K562 (cell line): ENCODE measurements at regions not wholly inside any gene's neighbourhood (a gene's known extent, or its start where the extent isn't known, plus 50 kb on each side); places are given as distances from the start of the nearest gene placed in this dataset.

Experiments used
- ATAC-seq: fragments of 200-7000 bp; cut with Tn5 transposase; 3 replicates; pipeline ENCODE4 v1.9.1; 2020; ENCODE audit warnings: moderate library complexity
- BruUV-seq: library from RNA; stranded (reverse); fragments of 400-500 nt; replicated peaks from 2 replicates; lab custom pipeline; 2021; lab: Mats Ljungman, UMichigan
- CTCF ChIA-PET: fragments of 300-600 bp; formaldehyde crosslinking; extraction: SDS; loops from one replicate; lab custom pipeline; 2021; ENCODE audit warnings: low intra/inter-chr PET ratio; lab: Yijun Ruan, JAX
- POLR2A ChIA-PET: fragments of 300-600, 350-650 bp; sonication (Branson Sonifier 250); formaldehyde crosslinking; extraction: SDS; loops from one replicate; lab custom pipeline; 2021; ENCODE audit warnings: antibody characterized with exemption, inconsistent platforms; lab: Yijun Ruan, JAX
- DNase-seq, 4 experiments: peaks; one replicate each; pipeline versions ENCODE4 v3.0.0 to v3.0.0-alpha.2; 2011 to 2018; ENCODE audit warnings: low spot score in 3 of 4, mixed read lengths in 3 of 4; ENCODE audit errors: extremely low read depth in 1 of 4
- FAIRE-seq: peaks from 2 replicates; lab custom pipeline; 2011; peaks lifted over from hg19 to GRCh38; lab: Jason Lieb, UNC
- H2AFZ ChIP-seq: 2 replicates; pipeline ENCODE4 v1.6.0; 2011; ENCODE audit warnings: low read depth, low read length, control low read depth, inconsistent platforms
- H3K27ac ChIP-seq: fragments of 200-600 bp; 3 replicates; pipeline ENCODE4 v1.8.0; 2011; ENCODE audit warnings: low read depth, mild to moderate bottlenecking, control low read depth, inconsistent platforms, low read length, moderate library complexity, mixed read lengths; ENCODE audit errors: extremely low read depth
- H3K27me3 ChIP-seq, 2 experiments: fragments of 300-600 bp in 1 of 2; 2 replicates in 1 of 2; 3 replicates in 1 of 2; pipeline versions ENCODE4 v1.6.0 to v1.8.0; 2011; ENCODE audit warnings: inconsistent platforms in 2 of 2, low read length in 2 of 2, mild to moderate bottlenecking in 1 of 2, mixed read lengths in 1 of 2, moderate library complexity in 1 of 2; ENCODE audit not compliant: control insufficient read depth in 2 of 2, insufficient read depth in 2 of 2
- H3K36me3 ChIP-seq: fragments of 300-600 bp; 3 replicates; pipeline ENCODE4 v1.8.0; 2011; ENCODE audit warnings: mild to moderate bottlenecking, low read length, inconsistent platforms; ENCODE audit not compliant: control insufficient read depth, insufficient read depth
- H3K4me1 ChIP-seq, 2 experiments: fragments of 200-600 bp in 1 of 2; replicated peaks in 1 of 2; 2 replicates in 1 of 2; 3 replicates in 1 of 2; pipeline versions ENCODE4 v1.5.1 to v1.8.0; 2011; ENCODE audit warnings: inconsistent platforms in 2 of 2, low read length in 2 of 2, mild to moderate bottlenecking in 1 of 2, mixed read lengths in 1 of 2, moderate library complexity in 1 of 2; ENCODE audit not compliant: control insufficient read depth in 2 of 2, insufficient read depth in 2 of 2
- H3K4me2 ChIP-seq: 2 replicates; pipeline ENCODE4 v1.6.1; 2011; ENCODE audit warnings: low read length, control low read depth, inconsistent platforms, mixed read lengths; ENCODE audit not compliant: insufficient read depth
- H3K4me3 ChIP-seq: fragments of 200-600 bp; sonication (generic), shearing (Covaris generic); 2 replicates; pipeline ENCODE4 v1.5.1; 2016; ENCODE audit warnings: control low read depth, inconsistent platforms
- H3K79me2 ChIP-seq: fragments of 200-600 bp; 3 replicates; pipeline ENCODE4 v1.8.0; 2011; ENCODE audit warnings: low read length, inconsistent platforms; ENCODE audit not compliant: control insufficient read depth, insufficient read depth
- H3K9ac ChIP-seq, 2 experiments: 2 replicates each; pipeline versions ENCODE4 v1.6.0 to v1.6.1; 2011; ENCODE audit warnings: low read depth in 2 of 2, low read length in 2 of 2, control low read depth in 1 of 2, inconsistent platforms in 1 of 2, mild to moderate bottlenecking in 1 of 2, mixed read lengths in 1 of 2; ENCODE audit not compliant: insufficient read depth in 1 of 2
- H3K9me1 ChIP-seq: one replicate; pipeline ENCODE4 v1.6.0; 2011; ENCODE audit warnings: inconsistent platforms, mild to moderate bottlenecking, low read length, moderate library complexity; ENCODE audit not compliant: control insufficient read depth, insufficient read depth
- H3K9me3 ChIP-seq: replicated peaks from 2 replicates; pipeline ENCODE4 v1.5.1; 2011; ENCODE audit warnings: low read depth, low read length, inconsistent platforms; ENCODE audit not compliant: control insufficient read depth, insufficient read depth
- H4K20me1 ChIP-seq: replicated peaks from 2 replicates; pipeline ENCODE4 v1.6.1; 2011; ENCODE audit warnings: low read length, inconsistent platforms, mixed read lengths; ENCODE audit not compliant: control insufficient read depth, insufficient read depth
- JUND ChIP-seq, 2 experiments: IDR thresholded peaks; 2 replicates in 1 of 2; 3 replicates in 1 of 2; pipeline ENCODE4 v1.6.1; 2011; ENCODE audit warnings: borderline replicate concordance in 2 of 2, low read depth in 2 of 2, low read length in 2 of 2, improper control_type of control experiment in 1 of 2, missing biosample characterization in 1 of 2, missing genetic modification characterization in 1 of 2, missing genetic modification reagents in 1 of 2
- PTRF ChIP-seq: fragments of 450-650 bp; IDR thresholded peaks from 2 replicates; pipeline ENCODE4 v1.6.1; 2016; ENCODE audit warnings: mild to moderate bottlenecking, missing genetic modification characterization, missing compliant biosample characterization
- SMC3 ChIP-seq: conservative IDR thresholded peaks from 2 replicates; pipeline ENCODE4 v1.6.1; 2011; ENCODE audit warnings: low read depth, low read length, improper control_type of control experiment; ENCODE audit not compliant: insufficient read depth
- WGBS: fragments of 100-300 bp; shearing (Covaris generic); methylation state at CpG from one replicate; pipeline ENCODE4 v1.1.6; 2016; ENCODE audit warnings: low coverage, mixed read lengths; ENCODE audit not compliant: insufficient coverage; ENCODE audit errors: missing lambda C conversion rate; 5-methylcytosine and 5-hydroxymethylcytosine counted together
- in situ Hi-C: fragments of 300-500 bp; cut with MboI; formaldehyde crosslinking; loops from 4 replicates; pipeline ENCODE4 v1.15.0; 2018; ENCODE audit warnings: inconsistent platforms, mixed read lengths
- intact Hi-C: fragments of 100-400 bp; cut with micrococcal nuclease; formaldehyde crosslinking; loops from 2 replicates; pipeline ENCODE4 v1.14.2; 2022
- TF ChIP-seq, protein P1 (sequence below): fragments of 450-650 bp; IDR thresholded peaks from 2 replicates; pipeline ENCODE4 v1.6.1; 2017; ENCODE audit warnings: mild to moderate bottlenecking, moderate library complexity

DNA sequence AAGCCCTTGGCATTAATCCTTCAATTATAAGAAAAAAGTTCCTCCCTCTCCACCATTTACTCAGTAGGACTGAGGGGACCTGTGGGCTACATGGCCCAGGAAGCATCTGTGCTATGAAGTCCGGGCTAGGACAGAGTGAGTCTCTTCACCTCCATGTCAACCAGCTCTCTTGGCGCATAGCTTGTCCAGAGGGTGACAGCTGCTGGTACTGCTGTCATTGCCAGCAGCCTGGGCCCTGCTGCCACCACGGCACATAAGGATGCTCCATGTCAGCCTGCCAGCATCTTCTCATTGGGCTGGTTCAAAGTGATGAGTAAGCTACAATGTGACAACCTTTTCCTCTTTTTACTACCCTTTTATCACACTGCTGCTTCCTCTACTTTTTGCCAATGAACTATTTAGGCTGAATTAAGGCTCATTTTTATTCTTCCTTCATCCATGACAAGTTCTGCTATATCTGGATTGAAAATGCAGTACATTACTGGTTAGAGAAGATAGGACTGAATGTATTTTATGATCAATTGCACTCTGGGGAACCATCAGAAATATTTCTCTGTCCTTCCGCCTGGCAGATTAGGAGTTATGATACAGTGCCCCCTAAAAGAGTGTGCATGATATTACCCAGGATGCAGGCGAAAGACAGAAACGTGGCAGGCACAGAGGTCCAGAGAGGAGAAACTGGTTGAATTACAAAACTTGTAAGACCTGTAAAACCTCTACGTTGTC lies 258.9 kb upstream of the TNP1 start:
- intact Hi-C loops (no loop called here), in situ Hi-C loops (no loop called here)
- ATAC-seq = no peak
- no peak for FAIRE-seq
- Histone ChIP-seq H3K79me2 (no peaks in the 10 kb centered on the region), H4K20me1 (no peaks in the 10 kb centered on the region), H3K36me3 (no peaks in the 10 kb centered on the region), H3K4me2 (no peak overlapping the region), H2AFZ (no peak overlapping the region), H3K9me1 (no peaks in the 10 kb centered on the region), H3K9ac (no peak overlapping the region), H3K27ac (no peak overlapping the region), H3K9me3 (no peaks in the 10 kb centered on the region), H3K4me3 (no peak overlapping the region), H3K4me1 (peaks cover 0 to 4% of the 10 kb centered on the region in 2 experiments; a peak in 2 of 5 replicates), H3K27me3 (no peaks in the 10 kb centered on the region)
- 51% methylated on average over 6 of the region's 7 CpGs for WGBS
- ChIA-PET CTCF (no interaction called here), POLR2A (no interaction called here)
- BruUV-seq = no TSS peak
- no peak for DNase-seq
- TF ChIP-seq, protein P1, sequence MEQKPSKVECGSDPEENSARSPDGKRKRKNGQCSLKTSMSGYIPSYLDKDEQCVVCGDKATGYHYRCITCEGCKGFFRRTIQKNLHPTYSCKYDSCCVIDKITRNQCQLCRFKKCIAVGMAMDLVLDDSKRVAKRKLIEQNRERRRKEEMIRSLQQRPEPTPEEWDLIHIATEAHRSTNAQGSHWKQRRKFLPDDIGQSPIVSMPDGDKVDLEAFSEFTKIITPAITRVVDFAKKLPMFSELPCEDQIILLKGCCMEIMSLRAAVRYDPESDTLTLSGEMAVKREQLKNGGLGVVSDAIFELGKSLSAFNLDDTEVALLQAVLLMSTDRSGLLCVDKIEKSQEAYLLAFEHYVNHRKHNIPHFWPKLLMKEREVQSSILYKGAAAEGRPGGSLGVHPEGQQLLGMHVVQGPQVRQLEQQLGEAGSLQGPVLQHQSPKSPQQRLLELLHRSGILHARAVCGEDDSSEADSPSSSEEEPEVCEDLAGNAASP = no peak
- TF ChIP-seq SMC3 (no peak), JUND (IDR thresholded peaks at IDR 0.05; ENCODE audit: borderline replicate concordance, low read depth, low read length) (no peak), JUND (tag; IDR thresholded peaks at IDR 0.05; ENCODE audit: borderline replicate concordance, low read depth, low read length) (no peak), PTRF (tag) (no peak)
